Lower leg skin (tissue), 3 donors: ENCODE measurements at regions not wholly inside any gene's neighbourhood (a gene's known extent, or its start where the extent isn't known, plus 50 kb on each side); places are given as distances from the start of the nearest gene placed in this dataset.

Experiments used
- CTCF ChIP-seq, 3 donors: fragments of 450-650 bp; IDR thresholded peaks; one replicate each; pipeline ENCODE4 v1.5.1; 2016; ENCODE audit warnings: antibody characterized with exemption in 3 of 3, mild to moderate bottlenecking in 3 of 3, moderate library complexity in 2 of 3
- POLR2A ChIP-seq, 2 donors: fragments of 450-650 bp; IDR thresholded peaks; one replicate each; pipeline ENCODE4 v1.6.1; 2016 to 2017; ENCODE audit warnings: antibody characterized with exemption in 2 of 2, mild to moderate bottlenecking in 1 of 2, moderate library complexity in 1 of 2

GRCh38 chr7:12056381-12056780 is 154.7 kb upstream of the TMEM106B start:
- TF ChIP-seq CTCF (IDR thresholded peaks at IDR 0.05), result no peak
- TF ChIP-seq POLR2A (IDR thresholded peaks at IDR 0.05), result no peak
